OCI-LY3 (cell line): ENCODE measurements at regions not wholly inside any gene's neighbourhood (a gene's known extent, or its start where the extent isn't known, plus 50 kb on each side); places are given as distances from the start of the nearest gene placed in this dataset.

Experiments
- H2AFZ ChIP-seq: fragments of 200-600, 300-600 bp; shearing (Covaris generic); 2 replicates; pipeline ENCODE4 v1.6.0; 2014; ENCODE audit warnings: antibody characterized with exemption, low read depth, low read length
- H3K27ac ChIP-seq: fragments of 200-600, 300-600 bp; sonication (generic); 2 replicates; pipeline ENCODE4 v1.5.1; 2014; ENCODE audit warnings: mild to moderate bottlenecking, low read length, moderate library complexity, mixed read lengths
- H3K27me3 ChIP-seq: fragments of 200-600, 300-600 bp; sonication (generic); 2 replicates; pipeline ENCODE4 v1.6.1; 2014; ENCODE audit warnings: low read depth, low read length, mixed read lengths
- H3K36me3 ChIP-seq: fragments of 200-600, 300-600 bp; sonication (generic); replicated peaks from 2 replicates; pipeline ENCODE3; 2014; ENCODE audit warnings: low read depth, low read length, mixed read lengths
- H3K4me1 ChIP-seq: fragments of 300-600, 200-600 bp; sonication (generic); 2 replicates; pipeline ENCODE4 v1.6.1; 2014; ENCODE audit warnings: low read length, mixed read lengths
- H3K4me2 ChIP-seq: fragments of 200-600, 300-600 bp; sonication (generic); 2 replicates; pipeline ENCODE4 v1.6.1; 2014; ENCODE audit warnings: low read length, mixed read lengths
- H3K4me3 ChIP-seq: fragments of 300-600, 200-600 bp; sonication (generic); 2 replicates; pipeline ENCODE4 v1.5.1; 2014; ENCODE audit warnings: antibody characterized with exemption, mild to moderate bottlenecking, low read length, moderate library complexity
- H3K79me2 ChIP-seq: fragments of 300-600, 200-600 bp; shearing (Covaris generic); 2 replicates; pipeline ENCODE4 v1.6.1; 2014; ENCODE audit warnings: mild to moderate bottlenecking, low read length, mixed read lengths
- H3K9ac ChIP-seq: fragments of 300-600, 200-600 bp; shearing (Covaris generic); 2 replicates; pipeline ENCODE4 v1.6.0; 2014; ENCODE audit warnings: mild to moderate bottlenecking, low read length, moderate library complexity
- H3K9me3 ChIP-seq: fragments of 200-600, 300-600 bp; shearing (Covaris generic); 2 replicates; pipeline ENCODE4 v1.6.1; 2014; ENCODE audit warnings: low read length, mixed read lengths; ENCODE audit not compliant: insufficient read depth
- H4K20me1 ChIP-seq: fragments of 200-600, 300-600 bp; sonication (generic); 2 replicates; pipeline ENCODE4 v1.6.1; 2016; ENCODE audit warnings: low read length, mixed read lengths; ENCODE audit not compliant: insufficient read depth
- CTCF ChIP-seq: fragments of 200-600, 300-600 bp; sonication (generic); IDR thresholded peaks from 2 replicates; pipeline ENCODE4 v1.5.1; 2014; ENCODE audit warnings: antibody characterized with exemption, low read length, low read depth
- EZH2phosphoT487 ChIP-seq: fragments of 200-600 bp; shearing (Covaris generic); IDR thresholded peaks from 2 replicates; pipeline ENCODE4 v1.6.1; 2018; ENCODE audit warnings: antibody characterized with exemption, mixed run types, low read depth

GRCh38 chr4:187424636-187425035 lies 570.9 kb upstream of the ZFP42 start:
- Histone ChIP-seq H3K4me3 (no peak overlapping the region), H3K27me3 (no peaks in the 10 kb centered on the region), H3K27ac (no peak overlapping the region), H3K79me2 (no peaks in the 10 kb centered on the region), H4K20me1 (no peaks in the 10 kb centered on the region), H3K4me1 (no peaks in the 10 kb centered on the region), H3K9ac (no peak overlapping the region), H2AFZ (no peak overlapping the region), H3K36me3 (no peaks in the 10 kb centered on the region), H3K4me2 (no peak overlapping the region), H3K9me3 (no peaks in the 10 kb centered on the region)
- no peak for TF ChIP-seq EZH2phosphoT487
- TF ChIP-seq CTCF, result no peak

GRCh38 chr4:187426511-187426910 lies 569.1 kb upstream of the ZFP42 start:
- Histone ChIP-seq H3K9me3 (no peaks in the 10 kb centered on the region), H3K27me3 (no peaks in the 10 kb centered on the region), H3K27ac (no peak overlapping the region), H3K36me3 (no peaks in the 10 kb centered on the region), H3K79me2 (no peaks in the 10 kb centered on the region), H3K4me2 (no peak overlapping the region), H2AFZ (no peak overlapping the region), H3K4me3 (no peak overlapping the region), H4K20me1 (no peaks in the 10 kb centered on the region), H3K4me1 (no peaks in the 10 kb centered on the region), H3K9ac (no peak overlapping the region)
- TF ChIP-seq CTCF, result no peak
- TF ChIP-seq EZH2phosphoT487, result no peak

GRCh38 chr4:187432310-187432709 lies 563.3 kb upstream of the ZFP42 start:
- H3K4me3 ChIP-seq, result no peak overlapping the region
- no peak overlapping the region for H3K27ac ChIP-seq
- no peaks in the 10 kb centered on the region for H3K27me3 ChIP-seq
- no peak overlapping the region for H3K9ac ChIP-seq
- H3K36me3 ChIP-seq, result no peaks in the 10 kb centered on the region
- H3K4me1 ChIP-seq, result no peaks in the 10 kb centered on the region
- H3K4me2 ChIP-seq, result no peak overlapping the region
- H3K9me3 ChIP-seq, result no peaks in the 10 kb centered on the region
- no peaks in the 10 kb centered on the region for H3K79me2 ChIP-seq
- H4K20me1 ChIP-seq, result no peaks in the 10 kb centered on the region
- H2AFZ ChIP-seq, result no peak overlapping the region
- TF ChIP-seq EZH2phosphoT487 (no peak), CTCF (no peak)

GRCh38 chr4:187433141-187433540 lies 562.4 kb upstream of the ZFP42 start:
- Histone ChIP-seq H4K20me1 (no peaks in the 10 kb centered on the region), H3K4me2 (no peak overlapping the region), H3K27ac (no peak overlapping the region), H3K79me2 (no peaks in the 10 kb centered on the region), H3K36me3 (no peaks in the 10 kb centered on the region), H3K9ac (no peak overlapping the region), H3K4me1 (no peaks in the 10 kb centered on the region), H3K27me3 (no peaks in the 10 kb centered on the region), H3K4me3 (no peak overlapping the region), H3K9me3 (no peaks in the 10 kb centered on the region), H2AFZ (no peak overlapping the region)
- no peak for TF ChIP-seq CTCF
- TF ChIP-seq EZH2phosphoT487, result no peak
